A673 (cell line): ENCODE measurements at regions not wholly inside any gene's neighbourhood (a gene's known extent, or its start where the extent isn't known, plus 50 kb on each side); places are given as distances from the start of the nearest gene placed in this dataset.

ENCODE experiments used
- EZH2 ChIP-seq: fragments of 200-600 bp; sonication (generic); IDR thresholded peaks from 2 replicates; pipeline ENCODE4 v1.6.1; 2017; ENCODE audit warnings: borderline replicate concordance, low read depth, mild to moderate bottlenecking, mixed read lengths, antibody characterized with exemption, low read length; ENCODE audit not compliant: poor library complexity, severe bottlenecking
- TF ChIP-seq, protein P1 (sequence below): fragments of 300-800, 200-600 bp; sonication (generic); conservative IDR thresholded peaks from 2 replicates; pipeline ENCODE4 v1.5.1; 2017; ENCODE audit warnings: low read depth, mild to moderate bottlenecking, antibody characterized with exemption, low read length, moderate library complexity, mixed read lengths

DNA sequence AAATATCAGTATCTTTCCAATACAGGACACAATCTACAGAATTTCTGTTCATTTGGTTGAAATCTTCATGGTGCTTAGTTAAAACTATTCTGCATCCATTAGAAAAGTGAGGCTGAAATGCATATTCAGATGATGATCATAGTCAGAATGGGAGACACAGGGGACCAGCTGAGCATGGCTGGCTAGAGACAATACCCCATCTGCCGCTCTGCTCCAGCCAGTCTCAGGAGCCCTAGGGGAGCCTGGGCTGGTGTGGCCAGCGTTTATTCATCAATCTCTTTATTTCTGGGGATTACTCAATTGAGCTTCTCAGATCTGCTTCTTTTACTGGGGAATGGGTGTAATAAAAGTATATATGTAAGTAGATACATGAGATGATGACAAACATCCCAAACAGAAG, 470.9 kb upstream of the CDIN1 start:
- TF ChIP-seq, protein P1, sequence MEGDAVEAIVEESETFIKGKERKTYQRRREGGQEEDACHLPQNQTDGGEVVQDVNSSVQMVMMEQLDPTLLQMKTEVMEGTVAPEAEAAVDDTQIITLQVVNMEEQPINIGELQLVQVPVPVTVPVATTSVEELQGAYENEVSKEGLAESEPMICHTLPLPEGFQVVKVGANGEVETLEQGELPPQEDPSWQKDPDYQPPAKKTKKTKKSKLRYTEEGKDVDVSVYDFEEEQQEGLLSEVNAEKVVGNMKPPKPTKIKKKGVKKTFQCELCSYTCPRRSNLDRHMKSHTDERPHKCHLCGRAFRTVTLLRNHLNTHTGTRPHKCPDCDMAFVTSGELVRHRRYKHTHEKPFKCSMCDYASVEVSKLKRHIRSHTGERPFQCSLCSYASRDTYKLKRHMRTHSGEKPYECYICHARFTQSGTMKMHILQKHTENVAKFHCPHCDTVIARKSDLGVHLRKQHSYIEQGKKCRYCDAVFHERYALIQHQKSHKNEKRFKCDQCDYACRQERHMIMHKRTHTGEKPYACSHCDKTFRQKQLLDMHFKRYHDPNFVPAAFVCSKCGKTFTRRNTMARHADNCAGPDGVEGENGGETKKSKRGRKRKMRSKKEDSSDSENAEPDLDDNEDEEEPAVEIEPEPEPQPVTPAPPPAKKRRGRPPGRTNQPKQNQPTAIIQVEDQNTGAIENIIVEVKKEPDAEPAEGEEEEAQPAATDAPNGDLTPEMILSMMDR, result no peak
- no peak for TF ChIP-seq EZH2
